ENCODE measurements at regions not wholly inside any gene's neighbourhood (a gene's known extent, or its start where the extent isn't known, plus 50 kb on each side); places are given as distances from the start of the nearest gene placed in this dataset.

DNA sequence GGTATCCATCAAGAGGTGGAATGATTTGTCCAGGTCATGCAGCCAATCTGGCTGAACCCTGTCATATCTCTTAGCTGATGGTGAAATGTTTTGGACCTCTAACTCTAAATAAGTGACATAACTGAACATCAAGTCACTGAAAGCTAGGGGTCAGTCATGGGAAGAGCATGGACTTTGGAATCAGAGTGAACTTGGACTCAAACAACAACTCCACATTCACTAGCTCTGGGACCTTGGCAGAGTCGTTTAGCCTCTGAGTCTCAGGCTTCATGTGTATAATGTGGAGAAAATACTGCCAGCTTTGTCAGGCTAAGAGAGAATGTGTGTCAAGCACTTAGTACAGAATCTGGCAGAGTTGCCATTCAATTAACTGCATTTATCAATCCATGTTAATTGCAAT lies 557.8 kb upstream of the CFAP20DC start:
- DNase-seq (ENCODE audit: low read depth in 1 of 2, low spot score in 1 of 2) = no peak
- TF ChIP-seq CTCF (IDR thresholded peaks at IDR 0.05; ENCODE audit: insufficient read depth, low read length) = no peak
- TF ChIP-seq, protein P1, sequence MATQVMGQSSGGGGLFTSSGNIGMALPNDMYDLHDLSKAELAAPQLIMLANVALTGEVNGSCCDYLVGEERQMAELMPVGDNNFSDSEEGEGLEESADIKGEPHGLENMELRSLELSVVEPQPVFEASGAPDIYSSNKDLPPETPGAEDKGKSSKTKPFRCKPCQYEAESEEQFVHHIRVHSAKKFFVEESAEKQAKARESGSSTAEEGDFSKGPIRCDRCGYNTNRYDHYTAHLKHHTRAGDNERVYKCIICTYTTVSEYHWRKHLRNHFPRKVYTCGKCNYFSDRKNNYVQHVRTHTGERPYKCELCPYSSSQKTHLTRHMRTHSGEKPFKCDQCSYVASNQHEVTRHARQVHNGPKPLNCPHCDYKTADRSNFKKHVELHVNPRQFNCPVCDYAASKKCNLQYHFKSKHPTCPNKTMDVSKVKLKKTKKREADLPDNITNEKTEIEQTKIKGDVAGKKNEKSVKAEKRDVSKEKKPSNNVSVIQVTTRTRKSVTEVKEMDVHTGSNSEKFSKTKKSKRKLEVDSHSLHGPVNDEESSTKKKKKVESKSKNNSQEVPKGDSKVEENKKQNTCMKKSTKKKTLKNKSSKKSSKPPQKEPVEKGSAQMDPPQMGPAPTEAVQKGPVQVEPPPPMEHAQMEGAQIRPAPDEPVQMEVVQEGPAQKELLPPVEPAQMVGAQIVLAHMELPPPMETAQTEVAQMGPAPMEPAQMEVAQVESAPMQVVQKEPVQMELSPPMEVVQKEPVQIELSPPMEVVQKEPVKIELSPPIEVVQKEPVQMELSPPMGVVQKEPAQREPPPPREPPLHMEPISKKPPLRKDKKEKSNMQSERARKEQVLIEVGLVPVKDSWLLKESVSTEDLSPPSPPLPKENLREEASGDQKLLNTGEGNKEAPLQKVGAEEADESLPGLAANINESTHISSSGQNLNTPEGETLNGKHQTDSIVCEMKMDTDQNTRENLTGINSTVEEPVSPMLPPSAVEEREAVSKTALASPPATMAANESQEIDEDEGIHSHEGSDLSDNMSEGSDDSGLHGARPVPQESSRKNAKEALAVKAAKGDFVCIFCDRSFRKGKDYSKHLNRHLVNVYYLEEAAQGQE (IDR thresholded peaks at IDR 0.05; ENCODE audit: insufficient replicate concordance, low read depth) = no peak
- TF ChIP-seq POLR2AphosphoS5 (IDR thresholded peaks at IDR 0.05; ENCODE audit: low read depth) = no peak
- no peak for TF ChIP-seq SPI1 (IDR thresholded peaks at IDR 0.05; ENCODE audit: borderline replicate concordance, low read depth)
- TF ChIP-seq GABPA (IDR thresholded peaks at IDR 0.05; ENCODE audit: low read depth) = no peak
- H3K27ac ChIP-seq (replicated peaks) = no peak overlapping the region
- no peaks in the 10 kb centered on the region for H3K27me3 ChIP-seq (ENCODE audit: insufficient read depth, poor library complexity, severe bottlenecking)
- no peak overlapping the region for H3K4me3 ChIP-seq (replicated peaks; ENCODE audit: insufficient read depth, low read length)

GRCh38 chr3:59606638-59607266 lies 556.9 kb upstream of the CFAP20DC start:
- TF ChIP-seq CTCF (IDR thresholded peaks at IDR 0.05; ENCODE audit: insufficient read depth, low read length) (no peak), POLR2AphosphoS5 (IDR thresholded peaks at IDR 0.05; ENCODE audit: low read depth) (no peak), SPI1 (IDR thresholded peaks at IDR 0.05; ENCODE audit: borderline replicate concordance, low read depth) (no peak), GABPA (IDR thresholded peaks at IDR 0.05; ENCODE audit: low read depth) (no peak)
- TF ChIP-seq, protein P1 (IDR thresholded peaks at IDR 0.05; ENCODE audit: insufficient replicate concordance, low read depth) = no peak
- no peaks in the 10 kb centered on the region for H3K27me3 ChIP-seq (ENCODE audit: insufficient read depth, poor library complexity, severe bottlenecking)
- H3K27ac ChIP-seq (replicated peaks) = no peak overlapping the region
- H3K4me3 ChIP-seq (replicated peaks; ENCODE audit: insufficient read depth, low read length) = no peak overlapping the region
- no peak for DNase-seq (ENCODE audit: low read depth in 1 of 2, low spot score in 1 of 2)

DNA sequence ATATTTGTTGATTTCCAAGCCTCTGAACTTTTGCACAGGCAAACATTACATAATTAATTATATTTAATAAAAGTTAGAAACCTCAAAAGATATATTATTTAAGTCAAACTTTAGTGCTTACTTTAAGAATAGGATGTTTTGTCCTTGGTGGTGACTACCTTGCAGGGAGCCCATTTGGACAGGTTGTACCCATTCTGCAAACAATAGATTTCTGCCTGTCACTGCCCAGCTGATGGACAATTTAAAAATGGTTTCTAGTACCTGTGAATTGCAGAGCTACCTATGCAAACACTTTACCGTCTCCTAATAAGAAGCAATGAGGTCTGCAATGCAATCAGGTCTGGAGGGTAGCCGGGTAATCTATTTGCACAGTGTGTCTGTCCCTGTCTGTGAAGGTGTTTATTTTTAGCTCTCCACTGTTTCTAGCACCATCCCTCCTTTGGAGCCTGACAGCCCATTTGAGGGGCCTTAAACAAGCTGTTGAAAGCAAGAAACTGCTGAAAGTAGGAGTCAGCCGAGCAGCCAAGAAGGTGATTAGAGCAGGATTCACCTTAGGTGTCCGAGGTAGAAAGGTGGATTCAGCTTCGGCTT lies 556.2 kb upstream of the CFAP20DC start:
- no peak for TF ChIP-seq CTCF (IDR thresholded peaks at IDR 0.05; ENCODE audit: insufficient read depth, low read length)
- TF ChIP-seq, protein P1 (IDR thresholded peaks at IDR 0.05; ENCODE audit: insufficient replicate concordance, low read depth) = no peak
- TF ChIP-seq POLR2AphosphoS5 (IDR thresholded peaks at IDR 0.05; ENCODE audit: low read depth) = no peak
- no peak for TF ChIP-seq GABPA (IDR thresholded peaks at IDR 0.05; ENCODE audit: low read depth)
- TF ChIP-seq SPI1 (IDR thresholded peaks at IDR 0.05; ENCODE audit: borderline replicate concordance, low read depth) = no peak
- Histone ChIP-seq H3K27me3 (ENCODE audit: insufficient read depth, poor library complexity, severe bottlenecking) (no peaks in the 10 kb centered on the region), H3K27ac (replicated peaks) (no peak overlapping the region), H3K4me3 (replicated peaks; ENCODE audit: insufficient read depth, low read length) (no peak overlapping the region)
- no peak for DNase-seq (ENCODE audit: low read depth in 1 of 2, low spot score in 1 of 2)

Data from HL-60 (cell line).